GM18505 (cell line): ENCODE measurements at regions not wholly inside any gene's neighbourhood (a gene's known extent, or its start where the extent isn't known, plus 50 kb on each side); places are given as distances from the start of the nearest gene placed in this dataset.
"Not testable (repeated sequence)": the region's sequence is repeated elsewhere in the genome, so short reads cannot be mapped to it uniquely, and the experiment has no call there.

Experiments used
- ATAC-seq: cut with Tn5 transposase; IDR thresholded peaks from one replicate; pipeline ENCODE4 v1.9.1; 2021; ENCODE audit not compliant: unreplicated experiment
- POLR2A ChIP-seq: IDR thresholded peaks from 4 replicates; pipeline ENCODE4 v1.6.1; 2011; ENCODE audit warnings: borderline replicate concordance; ENCODE audit not compliant: insufficient read depth, insufficient read length; ENCODE audit errors: extremely low read depth

DNA sequence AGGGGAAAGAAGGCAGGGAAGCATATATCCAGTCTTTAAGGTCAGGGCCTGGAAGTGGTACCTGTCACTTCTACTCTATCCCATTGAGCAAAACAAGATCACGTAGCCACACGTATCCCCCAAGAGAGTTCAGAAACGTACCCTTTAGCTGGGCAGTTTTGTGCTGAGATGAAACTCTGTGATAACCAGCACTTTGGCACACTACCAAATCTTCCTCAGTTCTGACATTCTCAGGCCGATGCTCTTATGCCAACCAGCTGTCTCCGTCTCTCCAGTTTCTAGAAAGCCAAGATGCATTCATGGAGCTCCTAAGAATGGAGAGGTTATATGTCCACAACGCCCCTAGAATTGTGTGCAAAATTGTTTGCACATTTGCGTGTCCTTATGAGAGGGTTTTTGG is 176.6 kb upstream of the MSX2 start:
- no peak for ATAC-seq
- TF ChIP-seq POLR2A = no peak

DNA sequence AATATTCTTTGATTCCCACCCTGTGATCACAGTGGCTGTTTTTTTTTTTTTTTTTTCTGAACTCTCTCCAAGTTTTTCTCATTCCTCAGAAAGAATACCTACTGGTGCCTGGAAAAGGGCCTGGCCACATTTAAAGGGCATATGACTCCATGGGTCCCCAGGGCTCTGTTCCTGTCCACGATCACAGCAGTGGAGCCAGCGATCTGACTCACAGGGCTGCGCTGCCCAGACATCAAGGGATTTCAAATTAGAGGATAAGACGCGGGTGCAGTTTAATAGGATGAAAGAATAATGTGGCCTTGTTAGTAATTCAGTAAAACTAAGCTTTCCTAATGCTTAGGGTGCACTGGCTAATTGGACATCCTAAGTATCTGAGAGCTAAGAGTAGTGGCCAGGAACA is 175.1 kb upstream of the MSX2 start:
- no peak for ATAC-seq
- no peak for TF ChIP-seq POLR2A

DNA sequence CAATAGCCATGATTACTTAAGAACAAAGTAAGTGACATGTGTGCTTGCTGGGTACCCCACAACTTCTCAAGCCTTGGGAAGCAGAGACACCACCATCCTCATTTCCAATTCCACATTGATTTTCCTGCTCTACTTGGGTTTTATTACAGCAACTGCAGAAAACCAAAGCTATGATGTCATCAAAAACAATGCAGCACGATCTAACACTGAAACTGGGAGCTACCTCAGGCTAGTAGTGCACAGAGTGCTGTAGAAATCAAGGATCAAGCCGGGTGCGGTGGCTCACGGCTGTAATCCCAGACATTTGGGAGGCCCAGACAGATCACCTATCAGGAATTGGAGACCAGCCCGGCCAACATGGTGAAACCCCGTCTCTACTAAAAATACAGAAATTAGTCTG is 174.4 kb upstream of the MSX2 start:
- ATAC-seq = no peak
- no peak for TF ChIP-seq POLR2A

DNA sequence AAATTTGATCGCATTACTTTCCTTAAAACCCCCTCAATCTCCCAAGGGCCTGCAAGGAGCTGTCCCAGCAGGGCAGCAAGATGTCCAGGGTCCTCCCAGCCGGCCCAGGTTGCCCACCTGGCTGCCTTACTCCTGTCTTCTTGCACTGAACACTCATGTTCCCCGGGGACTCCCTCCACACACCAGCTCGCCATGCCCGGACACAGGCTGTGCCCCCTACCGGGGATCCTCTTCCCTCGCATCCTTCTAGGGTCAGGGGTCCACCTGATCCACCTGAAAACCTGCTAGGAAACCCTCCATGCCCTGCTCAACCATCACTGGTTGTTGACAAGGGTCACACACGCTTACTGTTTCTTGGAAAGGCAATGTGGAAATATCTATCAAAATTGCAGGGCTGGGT is 172.0 kb upstream of the MSX2 start:
- no peak for TF ChIP-seq POLR2A
- ATAC-seq = no peak

DNA sequence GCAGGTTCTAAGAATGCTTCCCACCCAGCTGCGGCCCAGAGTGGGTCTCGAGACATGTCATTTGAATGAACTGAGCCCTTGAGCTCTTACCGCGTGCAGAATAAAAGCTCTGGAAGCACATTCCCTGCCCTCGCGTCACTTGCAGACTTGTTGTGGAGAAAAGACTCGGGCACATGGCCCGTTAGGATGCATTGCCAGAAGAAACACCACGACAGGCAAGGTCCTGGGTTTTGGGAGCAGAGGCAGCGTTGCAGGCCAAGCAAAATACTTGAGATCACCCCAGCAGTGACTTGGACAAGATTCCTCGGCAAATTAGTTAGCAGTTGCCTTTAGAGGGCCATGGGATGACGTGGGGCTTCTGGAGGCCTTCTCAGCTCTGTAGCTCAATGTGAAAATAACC is 170.8 kb upstream of the MSX2 start:
- no peak for TF ChIP-seq POLR2A
- no peak for ATAC-seq

DNA sequence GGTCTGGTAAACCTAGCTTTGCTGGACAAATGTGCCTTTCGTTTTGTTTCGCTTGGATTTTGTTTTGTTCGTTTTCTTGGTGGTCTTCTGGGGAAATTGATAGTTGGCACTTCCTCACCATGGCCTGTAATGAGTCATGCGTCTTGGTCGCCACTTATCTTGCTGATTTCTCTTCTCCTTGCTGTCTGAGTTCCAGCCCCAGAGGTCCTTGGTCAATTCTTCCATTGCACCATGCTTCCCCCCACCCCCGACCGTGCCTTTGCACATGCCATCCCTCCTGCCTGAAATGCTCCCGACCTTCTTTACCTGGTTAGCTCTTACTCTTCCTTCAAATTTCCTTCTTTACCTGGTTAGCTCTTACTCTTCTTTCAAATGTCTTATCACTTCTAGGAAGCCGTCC is 168.7 kb upstream of the MSX2 start:
- ATAC-seq = no peak
- no peak for TF ChIP-seq POLR2A

DNA sequence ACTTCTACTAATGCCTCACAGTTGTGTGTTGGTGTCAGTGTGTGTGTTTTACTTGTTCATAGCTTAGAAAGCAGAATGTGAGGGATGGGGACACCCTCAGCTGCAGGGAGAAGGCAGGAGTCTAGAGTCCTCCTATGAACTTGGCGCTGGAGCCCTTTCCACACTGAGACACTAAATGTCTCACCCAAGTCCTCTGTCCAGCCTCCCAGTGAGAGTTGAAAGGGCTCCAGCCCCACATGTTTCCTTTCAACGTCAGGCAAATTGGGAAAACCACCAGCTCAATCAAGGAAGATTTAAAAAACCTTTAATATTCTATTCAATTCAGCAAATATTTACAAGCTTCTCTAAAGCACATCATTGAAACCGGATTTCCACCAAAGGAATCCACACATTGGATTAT is 167.6 kb upstream of the MSX2 start:
- TF ChIP-seq POLR2A = no peak
- no peak for ATAC-seq

DNA sequence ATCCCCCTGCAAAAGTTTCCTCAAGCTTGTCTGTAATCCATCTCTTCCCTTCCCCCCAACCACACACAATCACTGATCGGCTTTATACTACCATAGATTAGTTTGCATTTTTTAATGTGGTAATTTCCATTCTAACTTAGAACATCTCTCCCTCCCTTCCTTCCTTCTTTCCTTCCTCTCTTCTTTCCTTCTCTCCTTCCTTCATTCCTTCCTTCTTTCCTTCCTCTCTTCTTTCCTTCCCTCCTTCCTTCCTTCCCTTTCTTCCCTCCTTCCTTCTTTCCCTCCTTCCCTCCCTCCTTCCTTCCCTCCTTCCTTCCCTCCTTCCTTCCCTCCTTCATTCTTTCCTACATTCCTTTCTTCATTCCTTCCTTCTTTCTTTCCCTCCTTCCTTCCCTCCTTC is 166.2 kb upstream of the MSX2 start:
- ATAC-seq = no peak

DNA sequence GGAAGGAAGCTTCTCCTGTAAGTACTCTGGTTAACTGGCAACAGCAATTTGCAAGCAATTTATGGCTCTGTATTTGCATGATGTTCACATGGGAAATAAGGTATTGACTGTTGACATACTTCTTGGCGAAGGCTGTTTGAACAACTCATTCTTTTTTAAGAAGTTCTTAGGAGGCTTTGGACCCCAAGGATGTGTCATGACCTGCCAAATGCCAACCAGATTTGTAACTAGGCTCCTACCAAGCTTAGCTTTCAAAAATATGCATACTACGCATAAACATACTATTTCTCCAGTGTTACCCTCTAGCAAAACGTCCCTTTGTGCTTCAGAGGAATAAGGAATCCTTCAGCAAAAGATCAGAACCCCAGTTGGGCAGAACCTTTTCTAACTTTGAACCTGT is 165.2 kb upstream of the MSX2 start:
- no peak for TF ChIP-seq POLR2A
- ATAC-seq = no peak

More for the DNA sequence above, 166.2 kb upstream of the MSX2 start:
- TF ChIP-seq POLR2A = no peak

DNA sequence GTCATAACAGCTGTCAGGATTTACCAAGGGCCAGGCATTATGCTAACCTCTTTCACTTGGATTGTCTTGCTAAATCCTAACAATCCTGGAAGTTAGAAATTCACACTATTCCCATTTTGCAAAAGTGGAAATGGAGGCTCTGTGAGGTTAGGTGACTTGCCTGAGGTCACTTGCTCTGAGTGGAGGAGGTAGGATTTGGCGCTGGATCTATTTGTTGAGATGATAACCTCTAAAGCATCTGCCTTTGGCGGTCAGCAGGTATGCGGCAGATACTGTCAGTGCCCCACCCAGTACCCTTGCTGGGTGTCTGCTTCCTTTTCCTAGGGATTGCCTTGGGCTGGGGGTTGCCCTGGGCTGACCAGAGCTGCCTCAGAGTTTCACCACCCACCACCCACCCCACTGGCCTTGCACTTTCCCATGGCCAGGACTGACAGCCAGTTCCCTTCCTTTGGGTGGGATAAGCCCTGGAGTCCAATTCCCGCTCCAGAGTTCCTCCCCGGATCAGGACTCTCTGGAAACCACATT is 164.8 kb upstream of the MSX2 start:
- ATAC-seq = no peak

DNA sequence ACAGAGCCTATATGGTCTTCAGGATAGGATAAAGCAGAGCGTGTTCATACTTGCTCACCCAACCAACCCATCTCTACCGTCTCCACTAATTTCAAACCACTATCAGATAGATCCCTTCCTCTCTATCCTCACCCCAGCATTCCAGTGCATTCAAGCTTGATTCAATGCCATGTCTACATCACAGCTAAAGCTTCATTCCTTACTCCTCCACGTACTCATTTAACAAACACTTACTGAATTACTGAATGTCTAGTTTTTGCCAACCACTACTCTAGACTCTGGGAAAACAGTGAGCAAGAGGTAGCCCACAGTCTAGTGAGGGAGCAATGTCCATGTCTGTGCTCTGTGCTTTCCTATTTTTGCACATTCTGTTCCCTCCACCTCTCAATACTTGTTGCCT is 163.5 kb upstream of the MSX2 start:
- no peak for ATAC-seq
- no peak for TF ChIP-seq POLR2A

More for the DNA sequence above, 164.8 kb upstream of the MSX2 start:
- TF ChIP-seq POLR2A = no peak

DNA sequence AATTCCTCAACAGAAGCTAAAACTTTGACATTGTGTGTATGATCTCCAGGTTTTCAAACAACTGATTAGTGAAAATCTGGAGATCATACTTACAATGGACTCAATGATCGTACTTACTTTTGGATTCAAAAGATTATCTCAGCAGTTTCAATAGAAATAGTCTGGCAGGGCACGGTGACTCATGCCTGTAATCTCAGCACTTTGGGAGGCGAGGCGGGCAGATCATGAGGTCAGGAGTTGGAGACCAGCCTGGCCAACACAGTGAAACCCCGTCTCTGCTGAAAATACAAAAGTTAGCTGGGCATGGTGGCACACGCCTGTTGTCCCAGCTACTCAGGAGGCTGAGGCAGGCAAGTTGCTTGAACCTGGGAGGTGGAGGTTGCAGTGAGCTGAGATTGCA is 161.3 kb upstream of the MSX2 start:
- not testable (repeated sequence) for ATAC-seq

DNA sequence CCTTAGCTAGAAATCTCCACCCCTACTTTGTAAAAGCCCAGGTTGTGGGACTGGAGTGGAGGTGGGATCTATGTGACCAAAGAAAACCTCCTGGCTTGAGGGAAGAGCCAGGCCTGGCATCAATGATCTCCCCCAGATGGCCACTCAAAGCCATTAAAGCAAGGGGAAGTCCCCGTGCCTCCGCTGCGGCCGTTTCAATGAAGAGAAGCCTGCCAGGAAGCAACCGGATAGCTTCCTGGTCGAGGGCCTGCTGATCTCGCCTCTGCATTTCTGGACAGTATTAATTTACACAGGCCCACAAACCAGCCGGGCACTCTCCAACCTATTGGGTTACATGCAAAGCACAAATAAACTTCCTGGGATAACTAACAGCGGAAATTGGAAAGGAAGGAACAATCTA is 160.5 kb upstream of the MSX2 start:
- TF ChIP-seq POLR2A = no peak
- ATAC-seq = no peak

DNA sequence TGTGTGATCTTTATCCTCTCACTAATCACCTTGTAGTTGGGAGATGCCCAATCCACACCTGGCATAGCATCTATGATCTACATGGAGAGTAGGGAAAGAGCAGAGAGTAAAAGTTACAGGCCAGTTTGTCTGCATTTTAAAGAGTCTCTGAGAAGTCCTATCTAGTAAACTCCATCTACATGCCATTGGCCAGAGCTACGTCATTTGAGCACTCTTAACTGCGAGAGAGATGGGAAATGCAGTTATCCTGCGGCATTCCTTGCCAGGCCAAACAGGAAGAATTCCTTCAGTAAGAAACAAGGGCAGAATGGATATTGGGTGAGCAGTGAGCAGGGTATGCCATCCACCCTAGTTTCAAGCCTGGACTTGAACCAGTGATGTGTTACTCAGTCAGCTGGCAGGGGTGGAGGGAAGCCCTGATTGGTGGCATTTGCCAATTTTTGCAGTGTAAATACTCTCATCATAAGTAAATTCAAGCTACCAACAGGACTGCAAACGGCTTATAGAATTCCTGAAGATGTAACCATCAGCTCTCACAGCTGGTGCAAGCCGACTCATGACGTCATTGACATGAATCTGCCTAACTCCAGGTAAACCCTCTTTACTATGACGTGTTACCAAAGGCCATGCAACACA is 156.8 kb upstream of the MSX2 start:
- ATAC-seq = no peak
- TF ChIP-seq POLR2A = no peak

DNA sequence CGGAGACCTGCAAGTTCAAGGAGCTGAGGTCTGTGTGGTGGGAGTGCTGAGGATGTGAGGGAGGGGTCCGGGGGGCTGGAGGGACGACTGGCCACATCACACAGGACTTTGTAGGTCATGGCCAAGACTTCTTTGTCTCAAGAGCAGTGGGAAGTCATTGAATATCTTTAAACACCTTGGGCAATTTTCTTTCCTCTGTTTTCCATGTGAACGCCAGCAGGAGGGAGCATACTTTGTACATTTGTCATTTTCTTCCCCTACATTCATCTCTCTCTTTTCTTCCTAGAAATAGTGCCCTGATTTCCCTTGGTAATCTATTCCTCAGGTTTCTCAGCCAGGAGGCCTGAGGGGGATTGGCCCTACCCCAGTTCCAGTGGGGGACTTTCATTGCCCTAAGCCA is 153.7 kb upstream of the MSX2 start:
- ATAC-seq = no peak
- no peak for TF ChIP-seq POLR2A
